HG03097 (cell line): ENCODE measurements at regions not wholly inside any gene's neighbourhood (a gene's known extent, or its start where the extent isn't known, plus 50 kb on each side); places are given as distances from the start of the nearest gene placed in this dataset.
"Not testable (repeated sequence)": the region's sequence is repeated elsewhere in the genome, so short reads cannot be mapped to it uniquely, and the experiment has no call there.

Source experiments
- ATAC-seq: cut with Tn5 transposase; IDR thresholded peaks from one replicate; pipeline ENCODE4 v1.9.1; 2021; ENCODE audit not compliant: unreplicated experiment, low FRiP score

DNA sequence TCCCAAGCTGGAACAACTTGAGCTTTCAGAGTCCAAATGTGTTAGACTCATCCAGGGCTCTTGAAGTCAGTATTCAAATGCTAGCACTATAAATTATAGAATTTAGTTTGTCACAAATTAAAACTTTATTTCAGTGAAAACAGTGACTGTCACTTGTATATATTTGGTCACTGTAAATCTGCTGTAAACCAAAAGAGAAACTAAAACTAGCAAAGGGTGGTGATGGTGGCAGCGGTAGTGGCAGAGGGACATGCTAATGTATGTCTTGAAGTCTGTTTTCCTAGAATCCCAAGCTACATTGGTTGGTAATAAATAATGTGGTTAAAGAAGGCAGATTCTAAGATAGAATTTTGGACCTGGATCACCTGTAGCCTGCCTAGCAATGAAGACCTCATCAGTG lies 140.4 kb upstream of the CENPW start:
- ATAC-seq, result no peak

DNA sequence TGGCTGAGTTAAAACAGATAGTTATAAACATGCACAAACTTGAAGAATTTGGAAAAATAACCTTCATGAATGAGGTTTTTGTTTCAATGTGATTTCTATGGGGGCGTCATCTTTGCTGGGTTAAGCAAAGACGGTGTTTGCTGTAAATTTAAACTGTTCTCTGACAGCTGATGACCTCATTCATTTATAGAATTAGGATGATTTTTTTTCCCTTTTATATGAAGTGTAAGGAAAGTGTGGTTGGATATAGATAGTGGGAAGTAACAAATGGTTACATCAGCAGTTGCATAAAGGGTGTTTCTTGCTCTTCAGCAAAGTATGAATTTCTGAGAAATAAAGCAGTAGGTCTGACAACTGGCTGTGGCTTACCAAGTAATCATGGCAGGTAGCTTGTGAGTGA lies 137.2 kb upstream of the CENPW start:
- ATAC-seq, result no peak

DNA sequence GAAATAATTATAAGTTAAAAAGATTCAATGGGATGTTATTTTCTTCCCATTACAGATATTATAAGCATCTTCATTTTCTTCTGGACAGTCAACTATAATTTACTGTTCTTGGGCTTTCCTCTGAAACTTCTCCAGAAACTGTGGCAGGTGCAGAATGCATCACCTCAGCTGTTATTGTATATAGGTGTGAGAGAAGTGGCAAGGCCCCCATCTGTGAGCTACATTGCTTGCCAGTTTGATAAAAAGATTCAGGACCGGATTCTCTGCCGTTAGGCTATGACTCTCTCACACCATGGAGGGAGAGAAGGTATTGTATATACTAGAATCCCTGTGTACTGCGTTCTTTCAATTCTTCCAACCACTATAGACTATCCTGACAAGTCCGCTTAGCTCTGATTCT lies 135.8 kb upstream of the CENPW start:
- ATAC-seq, result no peak

DNA sequence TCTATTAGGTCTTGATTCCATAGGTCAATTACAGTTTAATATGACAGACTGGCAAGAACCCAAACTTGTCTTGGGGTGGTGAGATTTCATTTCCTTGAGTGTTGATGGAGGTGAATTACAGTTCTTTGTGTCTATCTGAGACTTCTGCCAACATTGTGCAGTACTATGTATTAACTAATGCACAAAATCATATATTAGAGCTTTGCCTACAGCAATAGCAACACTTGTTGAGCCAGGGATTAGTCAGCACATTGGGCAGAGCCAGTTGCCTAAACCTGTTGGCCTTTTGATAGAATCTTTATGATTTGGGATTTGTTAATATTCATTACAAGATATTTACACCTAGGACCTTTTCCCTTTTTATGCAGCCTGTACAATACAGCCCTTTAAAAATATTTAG lies 135.3 kb upstream of the CENPW start:
- ATAC-seq, result no peak

DNA sequence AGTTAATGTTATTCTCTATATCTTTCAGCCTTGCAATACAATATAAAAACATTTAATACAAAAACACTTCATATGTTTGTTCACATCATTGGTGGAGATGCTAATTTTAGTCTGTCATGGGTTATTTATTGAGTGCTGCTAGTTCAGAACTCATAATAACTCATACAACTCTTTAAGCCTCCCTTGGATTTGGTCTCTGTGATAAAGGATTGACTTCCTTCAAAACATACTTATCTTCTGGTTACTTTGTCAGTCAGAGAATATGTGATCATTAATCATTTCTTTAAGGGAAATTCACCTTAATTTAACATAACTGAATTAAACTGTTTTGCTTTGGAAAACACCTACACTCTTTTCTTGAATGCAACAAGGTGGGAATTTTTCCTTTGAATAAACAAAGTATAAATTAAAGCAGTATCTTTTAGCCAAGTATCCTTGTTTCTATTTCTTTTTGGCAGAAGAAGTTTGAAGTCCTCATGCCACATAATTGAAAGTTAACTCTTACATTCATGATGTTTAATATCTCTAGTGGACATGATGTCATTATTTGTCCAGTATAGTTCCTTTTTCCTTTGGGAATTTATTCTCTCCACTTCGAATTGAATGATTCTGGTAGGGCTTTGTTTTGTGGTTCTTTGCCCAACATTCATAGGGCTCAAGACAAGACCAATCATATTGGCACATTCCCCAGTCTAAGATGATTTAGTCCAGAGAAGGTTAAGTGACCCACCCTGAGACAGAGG lies 133.2 kb upstream of the CENPW start:
- ATAC-seq, result no peak

DNA sequence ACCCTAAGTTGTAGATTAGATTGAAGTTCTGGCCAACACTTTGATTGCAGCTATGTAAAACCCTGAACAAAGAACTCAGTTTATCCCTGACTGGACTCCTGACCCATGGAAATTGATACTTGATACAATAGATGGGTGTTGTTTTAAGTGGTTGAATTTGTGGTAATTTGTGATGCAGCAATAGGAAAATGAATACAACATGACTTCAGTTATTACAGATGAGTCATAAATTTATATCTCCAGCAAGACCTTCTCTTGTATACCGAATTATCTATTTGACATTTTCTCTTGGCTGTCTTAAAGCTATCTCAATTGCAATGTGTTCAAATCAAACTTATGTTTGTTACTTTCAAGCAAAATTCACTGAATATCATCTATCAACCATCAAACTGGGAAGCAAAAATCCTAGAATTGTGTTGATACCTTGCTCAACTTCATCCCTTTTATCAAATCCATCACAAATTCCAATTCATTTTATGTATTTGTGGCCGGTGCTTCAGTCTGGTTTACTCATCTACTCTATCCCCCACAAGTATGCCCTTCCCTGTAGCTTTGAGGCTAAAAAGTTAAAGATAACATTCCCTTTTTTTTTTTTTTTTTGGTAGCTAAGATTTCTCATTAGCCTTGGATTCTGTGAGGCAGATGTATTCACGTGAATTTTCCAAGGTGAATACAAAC lies 129.4 kb upstream of the CENPW start:
- no peak for ATAC-seq

DNA sequence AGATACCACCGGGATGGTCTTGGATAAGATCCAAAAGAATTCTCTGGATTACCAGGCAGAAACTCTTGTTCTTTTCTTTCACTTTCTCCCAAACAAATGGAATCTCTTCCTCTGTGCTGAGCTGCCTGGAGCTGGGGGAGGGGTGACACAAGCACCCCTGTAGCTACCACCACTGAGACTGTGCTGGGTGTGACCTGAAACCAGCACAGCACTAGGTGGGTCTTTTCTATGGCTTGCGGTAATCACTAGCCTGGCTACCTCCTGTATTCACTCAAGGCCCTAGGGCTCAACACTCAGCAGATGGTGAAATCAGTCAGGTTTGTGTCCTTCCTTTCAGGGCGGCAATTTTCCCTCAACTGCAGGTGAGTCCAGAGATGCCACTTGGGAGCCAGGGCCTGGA lies 122.4 kb upstream of the CENPW start:
- no peak for ATAC-seq

DNA sequence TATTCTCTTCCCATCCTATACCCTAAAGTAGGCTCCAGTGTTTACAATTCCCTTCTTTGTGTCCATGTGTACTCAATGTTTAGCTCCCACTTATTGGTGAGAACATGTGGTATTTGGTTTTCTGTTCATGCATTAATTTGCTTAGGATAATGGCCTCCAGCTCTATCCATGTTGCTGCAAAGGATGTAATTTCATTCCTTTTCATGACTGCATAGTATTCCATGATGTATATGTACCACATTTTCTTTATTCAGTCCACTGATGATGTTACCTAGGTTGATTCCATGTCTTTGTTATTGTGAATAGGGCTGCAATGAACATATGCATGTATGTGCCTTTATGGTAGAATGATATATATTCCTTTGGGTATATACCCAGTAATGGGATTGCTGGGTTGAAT lies 119.0 kb upstream of the CENPW start:
- ATAC-seq, result not testable (repeated sequence)

DNA sequence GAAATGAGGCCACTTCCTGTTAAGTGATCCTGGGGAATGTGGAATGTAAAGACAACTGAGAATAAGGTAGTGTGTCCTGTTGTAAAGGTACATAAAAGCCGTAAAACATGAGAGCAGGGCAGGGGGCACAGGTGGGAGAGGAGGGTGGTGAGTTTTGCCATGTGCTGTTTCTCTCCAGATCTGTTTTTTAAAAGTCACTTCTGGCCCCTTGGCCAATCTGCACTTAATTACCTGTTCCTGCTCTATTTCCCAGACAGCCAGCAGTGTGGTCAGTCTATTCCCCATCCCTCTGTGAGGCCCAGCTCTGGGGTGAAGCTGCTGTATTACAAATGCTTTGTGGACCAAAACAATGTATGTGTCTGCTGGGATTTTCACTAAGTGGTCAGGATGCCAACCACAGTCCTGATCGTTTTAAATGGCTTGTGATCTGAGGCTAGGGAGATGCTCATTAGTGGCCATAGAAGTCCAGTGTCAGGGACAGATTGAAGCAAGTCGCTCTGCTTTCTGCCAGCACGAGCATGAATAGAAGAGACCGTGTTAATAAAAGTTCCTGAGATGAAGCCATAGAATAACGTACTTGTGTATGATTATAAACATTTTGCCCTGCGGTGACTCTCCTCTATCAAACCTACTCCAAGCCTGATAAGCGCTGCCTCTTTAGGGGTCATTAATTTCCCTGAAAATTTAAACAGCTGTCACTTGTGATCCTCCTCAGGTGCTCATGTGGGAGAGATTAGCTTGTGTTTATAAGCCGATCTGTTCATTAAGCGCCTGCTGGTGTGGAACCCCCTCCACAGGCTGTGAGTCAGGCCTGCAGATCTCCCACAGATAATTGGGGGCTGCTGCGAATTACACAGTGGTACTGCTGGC lies 111.8 kb upstream of the CENPW start:
- ATAC-seq, result no peak

DNA sequence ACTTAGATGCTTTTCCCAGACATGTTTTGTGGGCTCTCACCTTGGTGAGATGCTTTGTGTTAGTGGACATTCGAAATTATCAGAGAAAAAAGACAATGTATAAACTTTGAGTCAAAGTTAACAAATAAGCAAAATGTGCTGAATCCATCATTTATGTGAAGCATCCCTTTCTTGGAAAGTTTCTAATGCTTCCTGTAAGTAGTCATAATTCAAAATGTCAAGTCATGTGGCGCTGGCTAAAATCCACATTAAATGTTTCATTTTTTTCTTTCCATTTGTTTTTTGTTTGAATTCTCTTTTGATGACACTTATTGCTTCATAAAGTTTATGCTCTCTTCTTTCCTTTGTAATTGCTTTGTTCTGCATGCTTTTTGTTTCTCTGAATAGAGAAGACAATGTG lies 107.2 kb upstream of the CENPW start:
- no peak for ATAC-seq

DNA sequence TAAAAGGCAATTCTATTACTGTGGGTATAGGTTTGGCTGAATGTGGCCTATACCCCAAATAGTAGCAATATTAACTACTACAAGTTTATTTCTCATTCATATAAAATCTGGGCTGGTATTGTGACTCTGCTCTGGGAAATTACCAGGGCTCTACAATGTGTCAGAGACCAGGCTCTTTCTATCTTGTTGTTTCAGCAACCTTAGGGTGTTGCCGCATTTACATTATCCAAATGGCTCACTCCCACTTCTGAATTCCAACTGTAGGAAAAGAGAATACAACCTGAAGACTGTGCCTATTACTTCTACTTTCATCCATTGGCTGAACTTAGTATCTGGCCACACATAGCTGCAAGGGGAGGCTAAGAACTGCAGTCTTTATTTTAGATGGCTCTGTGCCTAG lies 106.7 kb upstream of the CENPW start:
- ATAC-seq, result no peak

DNA sequence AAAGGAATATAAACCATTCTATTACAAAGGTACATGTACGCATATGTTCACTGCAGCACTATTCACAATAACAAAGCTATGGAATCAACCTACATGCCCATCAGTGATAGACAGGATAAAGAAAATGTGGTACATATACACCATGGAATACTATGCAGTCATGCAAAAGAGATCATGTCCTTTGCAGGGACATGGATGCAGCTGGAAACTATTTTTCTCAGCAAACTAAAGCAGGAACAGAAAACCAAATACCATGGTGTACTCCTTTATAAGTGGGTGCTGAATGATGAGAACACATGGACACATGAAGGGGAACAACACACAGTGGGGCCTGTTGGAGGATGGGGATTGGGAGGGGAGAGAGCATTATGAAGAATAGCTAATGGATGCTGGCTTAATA lies 104.6 kb upstream of the CENPW start:
- no peak for ATAC-seq

DNA sequence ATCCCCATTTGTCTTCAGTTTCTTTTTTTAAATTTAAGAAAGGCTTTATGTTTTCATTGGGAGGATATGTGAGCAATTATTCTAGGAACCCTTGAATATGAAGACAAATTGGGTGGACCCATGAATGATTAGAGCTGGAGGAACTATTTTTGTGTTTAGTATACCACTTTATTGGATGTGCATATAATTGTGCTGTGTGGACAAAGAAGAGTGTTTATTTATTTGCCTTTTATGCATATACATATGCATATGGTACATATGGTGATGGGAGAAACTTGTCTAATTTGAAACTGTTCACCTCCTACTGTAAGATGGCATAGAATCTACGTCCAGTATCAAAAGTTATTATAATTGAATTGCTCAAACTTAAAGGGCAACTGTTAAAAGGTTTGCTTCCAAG lies 94.8 kb upstream of the CENPW start:
- no peak for ATAC-seq

DNA sequence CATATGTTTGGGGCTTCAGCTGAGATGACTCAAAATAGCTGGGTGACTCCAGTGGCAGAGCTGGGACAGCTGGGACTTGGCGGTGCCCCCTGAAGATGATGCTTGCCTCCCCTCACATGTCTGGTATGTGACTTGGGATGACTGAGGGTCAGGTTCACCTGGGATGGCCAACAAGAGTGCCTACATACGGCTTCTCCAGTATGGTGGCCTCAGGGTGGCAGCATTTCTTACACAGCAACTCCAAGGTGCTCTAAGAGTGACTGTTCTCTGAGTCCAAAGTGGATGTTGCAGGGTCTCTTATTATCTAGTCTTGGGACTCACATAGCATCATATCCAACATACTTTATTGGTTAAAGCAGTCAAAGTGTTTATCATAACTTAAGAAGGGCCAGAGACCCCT lies 87.8 kb upstream of the CENPW start:
- ATAC-seq, result no peak

DNA sequence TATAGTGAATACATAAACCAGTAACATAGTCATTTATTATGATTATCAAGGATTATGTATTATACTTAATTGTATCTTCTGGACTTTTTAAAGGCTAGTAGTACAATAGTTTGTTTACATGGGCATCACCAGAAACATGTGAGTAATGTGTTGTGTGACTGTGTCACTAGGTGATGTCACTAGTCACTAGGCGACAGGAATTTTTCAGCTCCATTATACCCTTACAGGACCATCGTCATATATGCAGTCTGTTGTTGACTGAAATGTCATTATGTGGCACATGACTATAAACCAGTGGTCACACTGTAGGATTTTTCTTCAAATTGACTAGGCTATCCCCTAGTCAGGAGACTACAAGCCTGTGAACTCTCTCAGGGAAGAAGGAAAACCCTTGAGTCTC lies 86.5 kb upstream of the CENPW start:
- ATAC-seq, result no peak

DNA sequence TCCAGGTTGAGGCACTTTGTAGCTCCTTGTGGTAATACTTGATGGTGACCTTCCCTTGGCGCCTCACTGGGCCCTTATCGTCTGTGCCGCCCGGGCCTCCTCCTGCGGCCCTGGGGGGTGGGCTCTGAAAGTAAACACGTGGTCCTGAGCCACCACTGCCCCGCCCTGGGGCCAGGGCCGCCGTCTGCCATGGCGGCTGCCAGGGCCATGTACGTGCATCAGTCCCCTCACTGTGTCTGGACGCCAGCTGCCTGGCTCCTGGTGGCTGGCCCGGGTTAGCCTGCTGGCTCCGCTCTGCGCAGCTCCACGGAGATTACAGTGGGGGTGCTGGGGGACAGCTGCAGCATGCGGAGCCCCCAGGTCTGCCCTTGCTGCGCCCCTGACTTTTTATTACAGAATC lies 81.8 kb upstream of the CENPW start:
- no peak for ATAC-seq

DNA sequence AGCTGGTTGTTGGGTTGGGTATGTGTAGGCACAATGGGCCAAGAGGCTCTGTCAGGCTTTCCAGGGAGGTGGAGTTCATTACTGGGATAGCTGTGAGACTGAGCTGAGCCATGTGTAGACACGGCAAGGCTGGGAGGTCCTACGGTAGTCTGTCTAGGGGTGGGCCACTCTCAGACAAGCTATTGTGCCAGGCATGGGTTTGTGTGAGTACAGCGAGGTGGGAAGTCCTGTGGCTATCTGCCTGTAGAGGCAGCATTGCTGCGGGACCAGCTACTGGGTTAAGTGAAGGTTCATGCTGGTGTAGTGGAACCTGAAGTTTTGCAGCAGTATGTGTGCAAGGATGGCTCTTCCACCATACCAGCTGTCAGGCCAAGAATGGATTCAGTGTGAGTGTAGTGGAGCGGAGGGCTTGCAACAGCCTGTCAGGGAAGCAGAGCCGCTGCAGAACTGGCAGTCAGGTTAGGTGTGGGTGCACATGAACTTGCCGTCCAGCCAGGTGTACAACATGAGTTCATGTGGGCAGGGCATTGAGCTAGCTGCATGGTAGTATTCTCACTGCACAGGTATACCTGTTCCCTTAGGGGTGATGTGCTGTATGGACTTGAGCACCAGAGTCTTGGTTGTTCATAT lies 78.0 kb upstream of the CENPW start:
- ATAC-seq, result no peak

DNA sequence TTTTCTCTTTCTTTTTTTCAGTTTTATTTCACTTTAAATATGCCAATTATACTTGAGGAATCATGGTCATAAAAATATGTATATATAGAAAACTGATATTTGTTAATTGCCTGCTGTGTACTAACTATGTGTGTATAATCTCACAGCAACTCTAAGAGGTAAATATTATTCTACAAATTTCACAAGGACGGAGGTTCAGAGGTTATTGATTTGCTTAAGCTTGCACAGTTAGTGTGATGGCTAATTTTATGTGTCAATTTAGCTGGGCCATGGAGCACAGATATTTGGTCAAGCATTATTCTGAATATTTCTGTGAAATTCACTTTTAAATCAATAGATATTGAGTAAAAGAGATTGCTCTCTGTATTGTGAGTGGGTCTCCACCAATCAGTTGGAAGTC lies 75.7 kb upstream of the CENPW start:
- no peak for ATAC-seq

DNA sequence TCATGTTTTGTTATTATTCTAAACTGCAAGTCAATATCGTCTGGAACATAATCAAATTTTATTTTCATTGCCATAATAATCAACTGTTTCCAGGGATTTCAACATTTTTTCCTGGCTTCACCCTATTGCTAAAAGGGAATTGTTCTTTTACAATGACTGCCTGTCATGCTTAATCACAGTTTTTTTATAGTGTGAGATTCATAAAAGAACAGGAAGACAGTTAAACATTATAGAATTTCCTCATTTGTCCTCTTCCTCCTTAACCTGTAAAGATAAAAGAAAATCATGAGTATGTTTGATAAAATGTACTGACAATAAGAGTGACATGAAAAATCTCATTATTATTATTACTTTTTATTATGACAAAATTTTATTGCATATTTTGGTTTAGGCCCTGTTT lies 73.3 kb upstream of the CENPW start:
- no peak for ATAC-seq

DNA sequence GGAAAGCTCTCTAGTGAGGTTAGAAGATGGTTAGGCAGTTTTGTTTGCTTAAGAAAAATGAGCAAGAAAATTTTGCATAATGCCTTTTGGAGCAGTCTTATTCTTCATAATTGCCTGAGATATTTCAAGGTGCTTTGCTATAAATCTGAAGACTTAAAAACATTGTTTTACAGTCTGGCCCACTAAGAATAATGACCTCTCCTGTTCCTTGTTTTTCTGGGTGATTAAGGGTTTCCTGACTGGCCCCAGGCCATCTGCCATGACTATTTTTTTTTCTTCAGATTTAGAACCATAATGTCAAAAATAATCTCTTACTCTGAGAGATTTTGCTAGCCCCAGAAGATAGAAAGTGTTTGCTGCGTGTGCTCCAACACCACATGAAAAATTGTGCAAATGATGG lies 72.3 kb upstream of the CENPW start:
- no peak for ATAC-seq

DNA sequence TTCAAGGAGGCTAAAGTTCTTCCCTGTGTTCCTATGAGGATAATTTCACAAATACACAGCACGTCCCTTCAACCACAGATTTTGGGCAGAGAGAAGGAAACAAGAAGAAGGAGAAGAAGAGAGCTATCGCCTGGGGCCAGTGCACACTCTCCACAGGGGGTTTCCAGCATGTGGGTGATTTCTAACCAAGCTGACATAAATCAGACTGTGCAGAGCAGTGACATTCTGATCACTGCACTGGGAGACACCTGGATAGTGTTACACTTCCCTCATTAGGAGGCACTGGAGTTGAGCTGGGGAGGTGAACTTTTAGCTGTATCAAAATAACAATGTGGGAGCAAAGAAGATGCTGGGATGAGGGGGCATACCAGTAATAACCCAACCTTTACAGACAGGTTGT lies 71.8 kb upstream of the CENPW start:
- peak; percentile 85 for ATAC-seq
